SK-N-SH (cell line): ENCODE measurements at regions not wholly inside any gene's neighbourhood (a gene's known extent, or its start where the extent isn't known, plus 50 kb on each side); places are given as distances from the start of the nearest gene placed in this dataset.

Experiments
- CTCF ChIA-PET: fragments of 300-600, 350-600 bp; formaldehyde crosslinking; extraction: SDS; loops from one replicate; lab custom pipeline; 2021; lab: Yijun Ruan, JAX
- POLR2A ChIA-PET: fragments of 350-600 bp; sonication (Branson Sonifier 250); formaldehyde crosslinking; extraction: SDS; loops from one replicate; lab custom pipeline; 2020; ENCODE audit warnings: antibody characterized with exemption, inconsistent platforms; lab: Yijun Ruan, JAX
- DNase-seq: peaks from one replicate; pipeline ENCODE4 v3.0.0; 2012
- H2AFZ ChIP-seq: fragments of 200-600 bp; sonication (generic); 2 replicates; pipeline ENCODE4 v1.8.1; 2016; ENCODE audit warnings: antibody characterized with exemption, mild to moderate bottlenecking, low read depth
- H3F3A ChIP-seq: fragments of 200-600 bp; sonication (generic); replicated peaks from 2 replicates; pipeline ENCODE3; 2016; ENCODE audit warnings: antibody characterized with exemption, mild to moderate bottlenecking; ENCODE audit not compliant: insufficient read depth
- H3K27ac ChIP-seq, 2 experiments: fragments of 200-500 bp in 1 of 2; fragments of 200-600 bp in 1 of 2; sonication (Bioruptor generic) in 1 of 2; sonication (generic), shearing (Covaris generic) in 1 of 2; 2 replicates each; pipeline versions ENCODE4 v1.5.1 to v1.6.1; 2014 to 2016; ENCODE audit warnings: low read depth in 2 of 2, inconsistent platforms in 1 of 2, low read length in 1 of 2, mild to moderate bottlenecking in 1 of 2, mixed read lengths in 1 of 2
- H3K27me3 ChIP-seq: fragments of 200-600 bp; sonication (generic), shearing (Covaris generic); 2 replicates; pipeline ENCODE4 v1.6.1; 2016; ENCODE audit warnings: mixed run types; ENCODE audit not compliant: insufficient read depth
- H3K36me3 ChIP-seq, 2 experiments: fragments of 200-500 bp in 1 of 2; fragments of 200-600 bp in 1 of 2; sonication (Bioruptor generic) in 1 of 2; sonication (generic) in 1 of 2; replicated peaks in 1 of 2; 2 replicates each; pipeline versions ENCODE3 to v1.5.1; 2014 to 2016; ENCODE audit warnings: low read length in 1 of 2, mild to moderate bottlenecking in 1 of 2; ENCODE audit not compliant: insufficient read depth in 2 of 2, control insufficient read depth in 1 of 2
- H3K4me1 ChIP-seq, 2 experiments: fragments of 200-500 bp in 1 of 2; fragments of 200-600 bp in 1 of 2; sonication (Bioruptor generic) in 1 of 2; sonication (generic), shearing (Covaris generic) in 1 of 2; 2 replicates each; pipeline versions ENCODE4 v1.5.1 to v1.6.1; 2014 to 2016; ENCODE audit warnings: low read depth in 1 of 2, low read length in 1 of 2, mixed run types in 1 of 2; ENCODE audit not compliant: insufficient read depth in 2 of 2, control insufficient read depth in 1 of 2
- H3K4me2 ChIP-seq: fragments of 200-600 bp; sonication (generic), shearing (Covaris generic); 2 replicates; pipeline ENCODE4 v1.6.1; 2017; ENCODE audit warnings: mixed run types
- H3K4me3 ChIP-seq, 2 experiments: fragments of 200-500 bp in 1 of 2; fragments of 200-600 bp in 1 of 2; sonication (Bioruptor generic) in 1 of 2; sonication (generic), shearing (Covaris generic) in 1 of 2; 2 replicates each; pipeline versions ENCODE4 v1.5.1 to v1.8.1; 2014 to 2016; ENCODE audit warnings: low read depth in 2 of 2, inconsistent platforms in 1 of 2, low read length in 1 of 2, mild to moderate bottlenecking in 1 of 2, mixed read lengths in 1 of 2, moderate library complexity in 1 of 2
- H3K79me2 ChIP-seq: fragments of 200-600 bp; sonication (generic); 2 replicates; pipeline ENCODE4 v1.8.1; 2017; ENCODE audit warnings: mild to moderate bottlenecking; ENCODE audit not compliant: insufficient read depth
- H3K9ac ChIP-seq: fragments of 200-600 bp; sonication (generic); 2 replicates; pipeline ENCODE4 v1.6.1; 2017; ENCODE audit warnings: mixed run types
- H3K9me2 ChIP-seq: fragments of 200-600 bp; sonication (generic); 2 replicates; pipeline ENCODE4 v1.6.1; 2017; ENCODE audit warnings: mixed run types
- H3K9me3 ChIP-seq: fragments of 200-600 bp; sonication (generic); 2 replicates; pipeline ENCODE4 v1.6.1; 2017; ENCODE audit warnings: mixed run types, mild to moderate bottlenecking, moderate library complexity
- H4K20me1 ChIP-seq: fragments of 200-600 bp; sonication (generic); 2 replicates; pipeline ENCODE4 v1.6.1; 2017; ENCODE audit warnings: mild to moderate bottlenecking, mixed run types; ENCODE audit not compliant: insufficient read depth
- CHD2 ChIP-seq: fragments of 150-350 bp; IDR thresholded peaks from 2 replicates; pipeline ENCODE4 v1.6.1; 2018; ENCODE audit warnings: low read length; ENCODE audit not compliant: partially characterized antibody
- EP300 ChIP-seq, 2 experiments: IDR thresholded peaks; 2 replicates each; pipeline versions ENCODE4 v1.4.0 to v1.6.1; 2012; ENCODE audit warnings: borderline replicate concordance in 1 of 2, low read depth in 1 of 2, low read length in 1 of 2
- EZH2phosphoT487 ChIP-seq: fragments of 200-600 bp; sonication (generic); IDR thresholded peaks from 2 replicates; pipeline ENCODE4 v1.6.1; 2017; ENCODE audit warnings: low read depth, mixed run types, mild to moderate bottlenecking, antibody characterized with exemption, moderate library complexity, borderline replicate concordance
- FOSL2 ChIP-seq: IDR thresholded peaks from 2 replicates; pipeline ENCODE4 v1.4.0; 2012; ENCODE audit warnings: low read depth, mild to moderate bottlenecking, moderate library complexity, borderline replicate concordance
- FOXJ3 ChIP-seq: sonication (generic); formaldehyde crosslinking; IDR thresholded peaks from 2 replicates; pipeline ENCODE4 v1.5.1; 2020; ENCODE audit warnings: mild to moderate bottlenecking, missing genetic modification reagents
- GABPA ChIP-seq: IDR thresholded peaks from 2 replicates; pipeline ENCODE4 v1.4.0; 2012; ENCODE audit warnings: low read depth, mild to moderate bottlenecking
- IRF3 ChIP-seq: fragments of 150-350 bp; IDR thresholded peaks from 2 replicates; pipeline ENCODE4 v1.6.1; 2016; ENCODE audit warnings: mild to moderate bottlenecking, low read depth, low read length
- JUND ChIP-seq: IDR thresholded peaks from 2 replicates; pipeline ENCODE4 v1.4.0; 2012
- MEF2A ChIP-seq: IDR thresholded peaks from 2 replicates; pipeline ENCODE4 v1.4.0; 2012; ENCODE audit warnings: low read depth, borderline replicate concordance
- MXI1 ChIP-seq: IDR thresholded peaks from 2 replicates; pipeline ENCODE4 v1.6.1; 2012; ENCODE audit warnings: mild to moderate bottlenecking, low read depth, low read length, improper control_type of control experiment
- NFIC ChIP-seq: IDR thresholded peaks from 2 replicates; pipeline ENCODE4 v1.4.0; 2012; ENCODE audit warnings: borderline replicate concordance
- POLR2AphosphoS5 ChIP-seq: IDR thresholded peaks from 2 replicates; pipeline ENCODE4 v1.6.1; 2012; ENCODE audit warnings: low read depth, low read length
- RAD21 ChIP-seq: IDR thresholded peaks from 2 replicates; pipeline ENCODE4 v1.6.1; 2012; ENCODE audit warnings: mild to moderate bottlenecking, low read length
- RCOR1 ChIP-seq: fragments of 150-350 bp; IDR thresholded peaks from 2 replicates; pipeline ENCODE4 v1.6.1; 2017; ENCODE audit warnings: antibody characterized with exemption, low read length
- RFX5 ChIP-seq: IDR thresholded peaks from 2 replicates; pipeline ENCODE4 v1.6.1; 2012; ENCODE audit warnings: mild to moderate bottlenecking, improper control_type of control experiment, low read length
- RXRA ChIP-seq: IDR thresholded peaks from 2 replicates; pipeline ENCODE4 v1.4.0; 2012; ENCODE audit warnings: low read depth, mild to moderate bottlenecking, borderline replicate concordance
- TCF12 ChIP-seq: IDR thresholded peaks from 2 replicates; pipeline ENCODE4 v1.4.0; 2012
- ZBTB33 ChIP-seq: IDR thresholded peaks from 2 replicates; pipeline ENCODE4 v1.4.0; 2012; ENCODE audit warnings: low read depth, borderline replicate concordance
- WGBS: methylation state at CpG from one replicate; pipeline ENCODE4 v1.1.6; 2017; ENCODE audit warnings: low lambda C conversion rate; 5-methylcytosine and 5-hydroxymethylcytosine counted together
- TF ChIP-seq, protein P1 (sequence below): IDR thresholded peaks from 2 replicates; pipeline ENCODE4 v1.4.0; 2012; ENCODE audit warnings: low read depth, borderline replicate concordance

GRCh38 chr11:69209038-69209350, 53.3 kb downstream of the SMIM38 start:
- H3K36me3 ChIP-seq: no peaks in the 10 kb centered on the region
- no peak overlapping the region for H3K4me2 ChIP-seq
- H3K9ac ChIP-seq: no peak overlapping the region
- no peak for DNase-seq
- TF ChIP-seq TCF12 (no peak), MEF2A (no peak), MXI1 (no peak), RCOR1 (no peak), FOSL2 (no peak), EZH2phosphoT487 (no peak), CHD2 (no peak), EP300 (IDR thresholded peaks at IDR 0.05; ENCODE audit: borderline replicate concordance in 1 of 2, low read depth in 1 of 2, low read length in 1 of 2) (no peak), GABPA (no peak)
- TF ChIP-seq, protein P1, sequence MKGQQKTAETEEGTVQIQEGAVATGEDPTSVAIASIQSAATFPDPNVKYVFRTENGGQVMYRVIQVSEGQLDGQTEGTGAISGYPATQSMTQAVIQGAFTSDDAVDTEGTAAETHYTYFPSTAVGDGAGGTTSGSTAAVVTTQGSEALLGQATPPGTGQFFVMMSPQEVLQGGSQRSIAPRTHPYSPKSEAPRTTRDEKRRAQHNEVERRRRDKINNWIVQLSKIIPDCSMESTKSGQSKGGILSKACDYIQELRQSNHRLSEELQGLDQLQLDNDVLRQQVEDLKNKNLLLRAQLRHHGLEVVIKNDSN: no peak
- H3K27me3 ChIP-seq: no peaks in the 10 kb centered on the region
- 79% methylated on average over 5 of the region's 8 CpGs for WGBS
- ChIA-PET POLR2A (no interaction called here), CTCF (interaction anchor here (1.2 kb wide), 1 partner anchor 108 kb away, joined by 3 read pairs; no protein-coding TSS in a partner anchor)
- peaks cover 0 to 8% of the 10 kb centered on the region in 2 experiments; a peak in 2 of 4 replicates for H3K4me1 ChIP-seq
- H3K4me3 ChIP-seq: no peak overlapping the region
- H2AFZ ChIP-seq: no peak overlapping the region
- H3K79me2 ChIP-seq: no peaks in the 10 kb centered on the region
- no peaks in the 10 kb centered on the region for H3F3A ChIP-seq
- no peak overlapping the region for H3K27ac ChIP-seq
- H3K9me2 ChIP-seq: no peaks in the 10 kb centered on the region
- H3K9me3 ChIP-seq: no peaks in the 10 kb centered on the region
- no peaks in the 10 kb centered on the region for H4K20me1 ChIP-seq

- WGBS: 76% methylated on average over 21 of the region's 23 CpGs
- Histone ChIP-seq H3K4me2 (no peak overlapping the region), H3K36me3 (no peaks in the 10 kb centered on the region), H2AFZ (no peak overlapping the region), H3K4me3 (no peak overlapping the region), H3K27me3 (no peaks in the 10 kb centered on the region), H3K9me3 (no peaks in the 10 kb centered on the region), H3K4me1 (peaks cover 0 to 8% of the 10 kb centered on the region in 2 experiments; a peak in 2 of 4 replicates), H3K9me2 (no peaks in the 10 kb centered on the region), H3K79me2 (no peaks in the 10 kb centered on the region), H3F3A (no peaks in the 10 kb centered on the region), H3K27ac (no peak overlapping the region), H3K9ac (no peak overlapping the region), H4K20me1 (no peaks in the 10 kb centered on the region)
- no peak for DNase-seq
- no peak for TF ChIP-seq RAD21
- no peak for TF ChIP-seq RFX5
- no peak for TF ChIP-seq ZBTB33
- TF ChIP-seq, protein P1: no peak
- no peak for TF ChIP-seq GABPA
- TF ChIP-seq NFIC: no peak
- no peak for TF ChIP-seq RXRA
- TF ChIP-seq FOXJ3: no peak
- no peak for TF ChIP-seq MXI1
- no peak for TF ChIP-seq POLR2AphosphoS5
- no peak for TF ChIP-seq CHD2
- no peak for TF ChIP-seq EP300 (IDR thresholded peaks at IDR 0.05; ENCODE audit: borderline replicate concordance in 1 of 2, low read depth in 1 of 2, low read length in 1 of 2)
- no peak for TF ChIP-seq EZH2phosphoT487
- TF ChIP-seq IRF3: no peak
- no peak for TF ChIP-seq JUND
- ChIA-PET CTCF (interaction anchor here (1.7 to 2.1 kb wide), 2 partner anchors 16 to 108 kb away, joined by 4 to 11 read pairs; no protein-coding TSS in a partner anchor), POLR2A (no interaction called here)
Measured at GRCh38 chr11:69209421-69210309, 53.9 kb downstream of the SMIM38 start.
